Neural crest cell (in vitro differentiated cells): ENCODE measurements at regions not wholly inside any gene's neighbourhood (a gene's known extent, or its start where the extent isn't known, plus 50 kb on each side); places are given as distances from the start of the nearest gene placed in this dataset.

Experiments used
- DNase-seq: peaks from one replicate; pipeline ENCODE4 v3.0.0; 2021; ENCODE audit warnings: low read depth, mixed read lengths, low spot score
- H3K27ac Mint-ChIP-seq: one replicate; pipeline ENCODE4 v1.8.0; 2021; ENCODE audit warnings: mild to moderate bottlenecking, mixed read lengths; ENCODE audit not compliant: unreplicated experiment
- H3K27me3 Mint-ChIP-seq: 2 replicates; pipeline ENCODE4 v1.8.0; 2021; ENCODE audit warnings: low read depth, mild to moderate bottlenecking, mixed read lengths
- H3K36me3 Mint-ChIP-seq: 2 replicates; pipeline ENCODE4 v1.8.0; 2021; ENCODE audit warnings: low read depth, mild to moderate bottlenecking, mixed read lengths
- H3K4me1 Mint-ChIP-seq: 2 replicates; pipeline ENCODE4 v1.8.0; 2021; ENCODE audit warnings: mixed read lengths
- H3K4me3 Mint-ChIP-seq: one replicate; pipeline ENCODE4 v1.8.0; 2021; ENCODE audit warnings: mild to moderate bottlenecking, mixed read lengths
- H3K9me3 Mint-ChIP-seq: 2 replicates; pipeline ENCODE4 v1.8.0; 2021; ENCODE audit warnings: mixed read lengths
- CTCF ChIP-seq: fragments of 200-600 bp; sonication (generic); conservative IDR thresholded peaks from 2 replicates; pipeline ENCODE4 v1.5.0; 2021; ENCODE audit warnings: antibody characterized with exemption, mild to moderate bottlenecking

- DNase-seq, result no peak
- Mint-ChIP-seq H3K4me1 (peaks cover 24% of the 10 kb centered on the region), H3K27me3 (no peaks in the 10 kb centered on the region), H3K27ac (no peak overlapping the region), H3K4me3 (no peak overlapping the region), H3K36me3 (peaks cover 3% of the 10 kb centered on the region), H3K9me3 (peaks cover 15% of the 10 kb centered on the region)
- no peak for TF ChIP-seq CTCF
These were observed 52.2 kb upstream of the CCDC80 start for GRCh38 chr3:112693186-112693585.
